ENCODE measurements at regions not wholly inside any gene's neighbourhood (a gene's known extent, or its start where the extent isn't known, plus 50 kb on each side); places are given as distances from the start of the nearest gene placed in this dataset.
"Not testable (repeated sequence)": the region's sequence is repeated elsewhere in the genome, so short reads cannot be mapped to it uniquely, and the experiment has no call there.

DNA sequence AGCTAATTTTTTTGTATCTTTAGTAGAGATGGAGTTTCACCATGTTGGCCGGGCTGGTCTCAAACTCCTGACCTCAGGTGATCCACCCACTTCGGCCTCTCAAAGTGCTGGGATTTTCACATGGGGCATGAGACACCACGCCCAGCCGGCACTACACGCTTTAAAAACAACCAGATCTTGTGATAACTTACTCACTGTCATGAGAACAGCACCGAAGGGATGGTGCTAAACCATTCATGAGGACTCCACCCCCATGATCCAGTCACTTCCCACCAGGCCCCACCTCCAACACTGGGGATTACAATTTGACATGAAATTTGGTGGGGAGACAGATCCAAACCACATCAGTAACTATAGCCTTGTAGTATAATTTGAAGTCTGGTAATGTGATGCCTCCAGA is 67.4 kb upstream of the ZNF169 start:
- not testable (repeated sequence) for DNase-seq

DNA sequence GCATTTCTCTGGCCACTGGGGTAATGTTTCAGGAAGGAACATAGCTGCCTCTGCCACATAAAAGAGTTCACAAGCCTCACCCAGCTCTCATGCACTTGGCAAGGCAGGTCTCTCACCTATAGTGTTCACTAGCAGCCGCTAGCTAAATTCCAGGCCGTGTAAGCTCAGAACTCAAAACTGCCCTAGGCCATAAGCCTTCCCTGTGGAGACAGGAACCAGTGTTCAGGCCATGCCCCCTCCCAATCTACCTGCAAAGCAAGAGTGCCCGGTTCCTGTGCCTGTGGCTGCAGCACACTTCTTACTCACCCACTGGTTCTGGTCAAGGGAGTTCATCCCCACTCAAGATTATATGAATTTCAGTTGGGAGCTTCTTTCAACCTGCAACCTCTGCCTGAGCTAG is 60.7 kb upstream of the ZNF169 start:
- no peak for DNase-seq

- DNase-seq, result no peak
These were observed 59.3 kb upstream of the ZNF169 start for GRCh38 chr9:94199776-94200175.

GRCh38 chr9:94204174-94204573 is 54.9 kb upstream of the ZNF169 start:
- no peak for DNase-seq

DNA sequence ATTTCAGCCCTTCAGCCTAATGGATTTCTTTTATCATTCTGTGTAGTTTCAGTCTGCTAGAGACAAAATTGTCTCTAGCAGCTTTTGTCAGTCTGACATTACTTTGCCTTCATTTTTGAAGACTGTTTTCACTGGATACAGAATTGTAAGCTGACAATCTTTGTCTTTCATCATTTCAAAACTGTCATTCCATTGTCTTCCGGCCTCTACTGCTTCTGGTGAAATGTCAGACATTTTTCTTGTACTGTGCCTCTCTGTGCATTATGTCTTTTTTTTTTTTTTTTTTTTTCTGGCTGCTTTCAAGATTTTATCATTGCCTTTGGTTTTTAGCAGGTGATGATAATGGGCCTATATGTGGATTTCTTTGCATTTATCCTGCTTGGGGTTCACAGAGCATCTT is 51.3 kb upstream of the ZNF169 start:
- DNase-seq, result no peak
